ENCODE measurements at regions not wholly inside any gene's neighbourhood (a gene's known extent, or its start where the extent isn't known, plus 50 kb on each side); places are given as distances from the start of the nearest gene placed in this dataset.

DNA sequence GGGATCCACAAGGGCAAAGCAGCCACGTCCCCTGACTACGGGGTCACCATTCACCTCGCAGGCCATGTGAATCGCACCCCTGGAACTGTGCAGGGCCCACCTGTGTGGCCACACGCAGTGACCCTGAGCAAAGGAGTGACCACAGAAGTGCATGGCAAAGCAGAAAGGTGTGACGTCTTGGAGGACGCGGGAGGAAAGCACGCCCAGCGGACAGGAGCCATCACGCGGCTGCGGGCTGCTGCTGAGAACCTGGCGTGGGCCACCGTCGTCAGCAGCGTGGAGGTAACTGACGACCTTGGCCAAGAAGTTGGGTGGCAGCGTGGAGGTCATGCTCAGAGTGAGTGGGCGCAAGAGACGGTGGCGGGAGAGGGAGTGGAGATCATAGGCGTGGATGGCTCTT, 76.7 kb upstream of the C1orf174 start:
- WGBS, 2 donors: 89 to 92% methylated on average over 23 of the region's 23 CpGs

GRCh38 chr1:3978196-3978989, 78.3 kb upstream of the C1orf174 start:
- Histone ChIP-seq H3K27me3 (no peaks in the 10 kb centered on the region), H3K27ac (no peak overlapping the region), H3K9me3 (no peaks in the 10 kb centered on the region), H3K4me1 (no peaks in the 10 kb centered on the region), H3K4me3 (no peak overlapping the region), H3K36me3 (no peaks in the 10 kb centered on the region)
- WGBS, 2 donors: 53 to 73% methylated on average over 18 to 23 of the region's 23 CpGs
- DNase-seq (ENCODE audit: low spot score in 2 of 2): no peak
- TF ChIP-seq EP300 (IDR thresholded peaks at IDR 0.05) (no peak), POLR2A (IDR thresholded peaks at IDR 0.05) (no peak)

More for the DNA sequence above, 76.7 kb upstream of the C1orf174 start:
- no peak for TF ChIP-seq POLR2A (IDR thresholded peaks at IDR 0.05)
- TF ChIP-seq EP300 (IDR thresholded peaks at IDR 0.05): no peak
- TF ChIP-seq, protein P1, sequence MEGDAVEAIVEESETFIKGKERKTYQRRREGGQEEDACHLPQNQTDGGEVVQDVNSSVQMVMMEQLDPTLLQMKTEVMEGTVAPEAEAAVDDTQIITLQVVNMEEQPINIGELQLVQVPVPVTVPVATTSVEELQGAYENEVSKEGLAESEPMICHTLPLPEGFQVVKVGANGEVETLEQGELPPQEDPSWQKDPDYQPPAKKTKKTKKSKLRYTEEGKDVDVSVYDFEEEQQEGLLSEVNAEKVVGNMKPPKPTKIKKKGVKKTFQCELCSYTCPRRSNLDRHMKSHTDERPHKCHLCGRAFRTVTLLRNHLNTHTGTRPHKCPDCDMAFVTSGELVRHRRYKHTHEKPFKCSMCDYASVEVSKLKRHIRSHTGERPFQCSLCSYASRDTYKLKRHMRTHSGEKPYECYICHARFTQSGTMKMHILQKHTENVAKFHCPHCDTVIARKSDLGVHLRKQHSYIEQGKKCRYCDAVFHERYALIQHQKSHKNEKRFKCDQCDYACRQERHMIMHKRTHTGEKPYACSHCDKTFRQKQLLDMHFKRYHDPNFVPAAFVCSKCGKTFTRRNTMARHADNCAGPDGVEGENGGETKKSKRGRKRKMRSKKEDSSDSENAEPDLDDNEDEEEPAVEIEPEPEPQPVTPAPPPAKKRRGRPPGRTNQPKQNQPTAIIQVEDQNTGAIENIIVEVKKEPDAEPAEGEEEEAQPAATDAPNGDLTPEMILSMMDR (IDR thresholded peaks at IDR 0.05): no peak
- Histone ChIP-seq H3K36me3 (no peaks in the 10 kb centered on the region), H3K4me1 (no peaks in the 10 kb centered on the region), H3K9me3 (no peaks in the 10 kb centered on the region), H3K27me3 (no peaks in the 10 kb centered on the region), H3K27ac (no peak overlapping the region), H3K4me3 (no peak overlapping the region)
- no peak for DNase-seq (ENCODE audit: low spot score in 2 of 2)

DNA sequence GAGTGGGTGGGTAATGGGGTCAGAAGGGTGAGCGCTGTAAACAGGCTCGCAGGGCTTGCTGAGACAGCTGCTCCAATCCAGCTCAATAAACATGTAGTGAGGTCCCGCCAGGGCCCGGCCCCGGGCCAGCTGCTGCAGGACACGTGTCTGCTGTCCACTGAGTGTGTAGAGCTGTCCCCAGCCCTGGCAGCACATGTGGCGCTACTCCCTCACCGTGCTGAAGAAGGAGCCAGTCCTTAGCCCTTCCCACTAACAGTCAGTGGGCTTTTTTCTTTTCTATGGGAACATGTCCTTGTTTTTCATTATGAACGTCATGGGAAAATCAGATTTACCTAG, 78.9 kb upstream of the C1orf174 start:
- DNase-seq (ENCODE audit: low spot score in 2 of 2): no peak
- 20 to 31% methylated on average over 9 of the region's 9 CpGs for WGBS, 2 donors
- TF ChIP-seq, protein P1 (IDR thresholded peaks at IDR 0.05): no peak
- TF ChIP-seq POLR2A (IDR thresholded peaks at IDR 0.05): no peak
- TF ChIP-seq EP300 (IDR thresholded peaks at IDR 0.05): no peak
- no peaks in the 10 kb centered on the region for H3K4me1 ChIP-seq
- no peaks in the 10 kb centered on the region for H3K27me3 ChIP-seq
- H3K4me3 ChIP-seq: no peak overlapping the region
- H3K27ac ChIP-seq: no peak overlapping the region
- no peaks in the 10 kb centered on the region for H3K36me3 ChIP-seq
- no peaks in the 10 kb centered on the region for H3K9me3 ChIP-seq

DNA sequence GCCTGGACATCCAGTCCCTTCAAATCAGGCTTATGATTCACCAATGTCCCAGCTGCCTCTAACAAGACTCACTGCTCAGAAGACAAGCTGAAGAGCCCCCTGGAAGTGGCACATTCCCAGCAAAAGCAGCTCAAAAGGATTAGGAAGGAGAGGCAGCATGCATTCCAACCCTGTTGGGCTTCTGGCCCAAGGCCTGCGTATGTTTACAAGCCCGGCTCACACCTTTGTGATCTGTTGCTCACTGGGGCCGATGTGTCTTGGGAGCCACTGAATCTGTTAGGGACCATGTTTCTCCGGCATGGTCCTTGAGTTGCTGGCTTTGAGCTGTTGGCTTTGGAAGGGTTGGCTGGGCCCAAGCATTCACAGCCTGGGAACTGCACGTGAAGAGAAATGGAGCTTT, 81.2 kb upstream of the C1orf174 start:
- H3K9me3 ChIP-seq: no peaks in the 10 kb centered on the region
- WGBS, 2 donors: 62 to 70% methylated on average over 5 of the region's 5 CpGs
- no peaks in the 10 kb centered on the region for H3K27me3 ChIP-seq
- TF ChIP-seq, protein P1 (IDR thresholded peaks at IDR 0.05): no peak
- TF ChIP-seq EP300 (IDR thresholded peaks at IDR 0.05): no peak
- TF ChIP-seq POLR2A (IDR thresholded peaks at IDR 0.05): no peak
- no peaks in the 10 kb centered on the region for H3K36me3 ChIP-seq
- H3K27ac ChIP-seq: no peak overlapping the region
- DNase-seq (ENCODE audit: low spot score in 2 of 2): no peak
- no peaks in the 10 kb centered on the region for H3K4me1 ChIP-seq
- H3K4me3 ChIP-seq: no peak overlapping the region

DNA sequence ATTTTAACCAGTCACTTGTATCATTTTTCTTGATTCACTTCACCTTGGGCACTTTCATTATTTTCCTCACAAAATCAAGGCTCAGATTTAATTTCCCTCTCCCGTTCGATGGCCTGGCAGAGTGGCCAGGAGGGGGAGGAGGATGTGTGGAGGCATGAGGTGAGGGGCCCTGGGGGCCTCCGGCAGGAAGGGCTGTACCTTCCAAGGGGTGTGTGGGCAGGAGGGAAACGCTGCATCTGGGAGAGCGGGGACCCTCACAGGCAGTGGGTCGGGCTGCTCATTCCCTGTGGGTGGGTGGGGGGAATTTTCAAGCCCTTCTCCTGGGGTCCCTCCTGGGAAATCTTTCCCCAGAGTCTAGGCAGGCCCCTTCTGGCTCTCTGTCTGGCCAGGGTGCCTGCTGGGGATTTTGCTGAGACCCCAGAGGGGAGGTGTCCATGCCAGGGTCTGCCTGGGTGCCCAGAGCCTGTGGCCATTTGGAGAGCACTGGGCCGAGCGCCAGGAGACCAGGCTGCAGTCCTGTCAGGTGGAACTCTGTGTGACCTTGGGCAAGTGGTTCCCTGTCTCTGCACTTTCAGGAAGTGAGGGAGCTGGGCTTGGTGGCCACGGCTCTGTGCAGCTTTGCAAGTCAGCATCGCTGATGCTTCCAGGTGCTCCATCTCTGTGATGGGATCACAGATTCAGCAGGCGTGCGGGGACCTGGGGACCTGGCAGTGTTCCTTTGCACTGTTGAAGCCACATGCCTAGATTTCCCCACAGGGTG, 81.9 kb upstream of the C1orf174 start:
- no peak for DNase-seq (ENCODE audit: low spot score in 2 of 2)
- 50 to 56% methylated on average over 11 to 12 of the region's 12 CpGs for WGBS, 2 donors
- TF ChIP-seq EP300 (IDR thresholded peaks at IDR 0.05) (no peak), POLR2A (IDR thresholded peaks at IDR 0.05) (no peak)
- TF ChIP-seq, protein P1 (IDR thresholded peaks at IDR 0.05): no peak
- H3K27ac ChIP-seq: no peak overlapping the region
- H3K4me3 ChIP-seq: no peak overlapping the region
- H3K27me3 ChIP-seq: no peaks in the 10 kb centered on the region
- no peaks in the 10 kb centered on the region for H3K36me3 ChIP-seq
- H3K9me3 ChIP-seq: no peaks in the 10 kb centered on the region
- H3K4me1 ChIP-seq: no peaks in the 10 kb centered on the region

All from tibial nerve (tissue), 4 donors.